ENCODE measurements at regions not wholly inside any gene's neighbourhood (a gene's known extent, or its start where the extent isn't known, plus 50 kb on each side); places are given as distances from the start of the nearest gene placed in this dataset.
A peak's percentile ranks its signal among the peaks of the same experiment; 100 is the strongest.

DNA sequence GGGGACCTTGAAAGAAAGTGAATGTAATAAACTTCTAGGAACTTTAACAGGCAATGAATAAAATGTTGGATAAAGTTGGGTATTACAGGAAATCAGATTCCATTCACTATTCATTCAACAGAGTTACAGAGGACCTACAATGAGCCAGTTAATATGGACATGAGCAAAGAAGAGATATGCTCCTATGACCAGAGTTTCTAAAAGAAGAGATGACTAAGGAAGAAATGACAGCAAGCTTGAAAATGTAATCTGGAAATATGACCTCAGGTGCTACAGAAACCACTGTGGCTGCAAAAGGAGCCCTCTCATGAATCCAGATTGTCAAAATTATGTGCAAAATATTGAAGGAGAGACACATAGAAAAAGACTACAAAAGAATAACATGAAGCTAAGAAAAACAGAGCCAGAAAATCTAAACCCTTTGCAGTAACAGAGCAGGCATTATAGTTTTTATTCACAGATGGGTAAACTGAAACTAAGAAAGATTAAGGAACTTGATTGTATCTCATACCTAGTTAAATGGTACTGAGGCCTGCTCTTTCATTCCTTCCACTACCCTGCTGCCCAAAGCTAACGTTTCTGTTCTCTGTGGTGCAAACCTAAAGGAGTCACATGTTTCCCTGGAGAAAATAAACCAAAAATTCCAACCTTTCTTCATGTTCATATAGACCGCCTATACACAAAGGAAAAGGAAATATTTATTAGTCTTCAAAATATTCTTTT, 378.3 kb downstream of the GBA3 start:
- ChIA-PET CTCF (no interaction called here), POLR2A (ENCODE audit: low non-redundant PET) (no interaction called here)
- DNase-seq (ENCODE audit: low spot score) = no peak
- TF ChIP-seq, protein P1, sequence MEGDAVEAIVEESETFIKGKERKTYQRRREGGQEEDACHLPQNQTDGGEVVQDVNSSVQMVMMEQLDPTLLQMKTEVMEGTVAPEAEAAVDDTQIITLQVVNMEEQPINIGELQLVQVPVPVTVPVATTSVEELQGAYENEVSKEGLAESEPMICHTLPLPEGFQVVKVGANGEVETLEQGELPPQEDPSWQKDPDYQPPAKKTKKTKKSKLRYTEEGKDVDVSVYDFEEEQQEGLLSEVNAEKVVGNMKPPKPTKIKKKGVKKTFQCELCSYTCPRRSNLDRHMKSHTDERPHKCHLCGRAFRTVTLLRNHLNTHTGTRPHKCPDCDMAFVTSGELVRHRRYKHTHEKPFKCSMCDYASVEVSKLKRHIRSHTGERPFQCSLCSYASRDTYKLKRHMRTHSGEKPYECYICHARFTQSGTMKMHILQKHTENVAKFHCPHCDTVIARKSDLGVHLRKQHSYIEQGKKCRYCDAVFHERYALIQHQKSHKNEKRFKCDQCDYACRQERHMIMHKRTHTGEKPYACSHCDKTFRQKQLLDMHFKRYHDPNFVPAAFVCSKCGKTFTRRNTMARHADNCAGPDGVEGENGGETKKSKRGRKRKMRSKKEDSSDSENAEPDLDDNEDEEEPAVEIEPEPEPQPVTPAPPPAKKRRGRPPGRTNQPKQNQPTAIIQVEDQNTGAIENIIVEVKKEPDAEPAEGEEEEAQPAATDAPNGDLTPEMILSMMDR (conservative IDR thresholded peaks at IDR 0.05; ENCODE audit: low read depth) = no peak
- no peak overlapping the region for H3K27ac ChIP-seq

DNA sequence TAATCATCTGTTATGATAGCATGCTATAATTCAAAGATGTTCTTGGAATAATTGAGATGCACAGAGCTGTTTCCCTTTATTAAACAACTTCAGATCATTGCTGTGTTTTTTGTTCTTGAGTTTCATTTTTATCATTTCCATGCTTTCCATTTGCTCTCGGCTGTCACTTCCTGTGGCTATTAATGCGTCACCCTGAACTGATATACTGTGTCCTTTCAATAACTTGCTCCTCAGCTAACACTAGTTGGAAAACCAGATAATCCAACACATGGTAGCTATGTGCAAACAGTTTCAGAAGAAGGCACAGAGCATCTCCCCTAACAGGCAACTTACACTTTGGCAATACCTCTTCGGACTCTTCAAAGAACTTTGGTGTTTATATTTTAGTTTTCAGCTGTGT, 376.0 kb downstream of the GBA3 start:
- ChIA-PET POLR2A (ENCODE audit: low non-redundant PET) (no interaction called here), CTCF (interaction anchor here (0.5 kb wide), 1 partner anchor 66 kb away, joined by 3 read pairs; no protein-coding TSS in a partner anchor)
- DNase-seq (ENCODE audit: low spot score) = no peak
- TF ChIP-seq, protein P1 (conservative IDR thresholded peaks at IDR 0.05; ENCODE audit: low read depth) = no peak
- no peak overlapping the region for H3K27ac ChIP-seq

DNA sequence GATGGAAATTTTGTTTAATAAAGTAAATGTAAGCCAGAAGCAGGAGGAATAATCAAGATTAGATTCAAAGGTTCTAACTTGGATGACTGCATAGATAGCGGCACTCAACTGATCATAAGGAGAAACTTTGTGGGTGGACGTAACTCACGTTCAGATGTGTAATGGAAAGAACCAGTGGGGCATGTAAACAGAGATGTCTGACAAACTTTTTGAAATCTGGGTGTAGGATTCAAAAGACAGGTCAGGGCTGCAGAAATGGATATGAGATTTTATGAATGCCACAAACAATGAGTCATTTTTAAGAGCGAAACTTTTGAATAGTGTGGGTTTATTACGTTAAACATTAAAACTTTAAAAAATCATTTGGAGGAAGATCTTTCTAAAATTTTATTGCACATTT, 375.6 kb downstream of the GBA3 start:
- ChIA-PET CTCF (no interaction called here), POLR2A (ENCODE audit: low non-redundant PET) (no interaction called here)
- no peak overlapping the region for H3K27ac ChIP-seq
- DNase-seq (ENCODE audit: low spot score) = no peak
- TF ChIP-seq, protein P1 (conservative IDR thresholded peaks at IDR 0.05; ENCODE audit: low read depth) = no peak

DNA sequence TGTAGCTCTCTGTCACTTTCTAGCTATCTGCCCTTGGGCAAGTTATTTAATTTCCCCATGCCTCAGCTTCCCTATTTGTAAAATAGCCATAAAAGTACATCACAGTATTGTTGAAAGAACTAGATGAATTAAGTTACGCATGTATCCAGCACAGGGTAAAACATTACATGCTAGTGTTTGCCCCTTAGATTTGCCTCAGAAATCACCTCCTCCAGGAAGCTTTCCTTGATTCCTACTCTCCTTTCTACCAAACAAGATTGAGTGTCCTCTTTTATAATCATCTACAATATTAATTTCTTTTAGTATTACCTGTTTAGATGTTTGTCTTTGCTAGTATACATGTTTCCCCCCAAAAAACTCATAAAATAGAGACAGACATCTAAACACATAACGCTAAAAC, 369.5 kb downstream of the GBA3 start:
- no peak overlapping the region for H3K27ac ChIP-seq
- TF ChIP-seq, protein P1 (conservative IDR thresholded peaks at IDR 0.05; ENCODE audit: low read depth) = no peak
- POLR2A ChIA-PET (ENCODE audit: low non-redundant PET) = no interaction called here
- CTCF ChIA-PET = no interaction called here
- DNase-seq (ENCODE audit: low spot score) = no peak

DNA sequence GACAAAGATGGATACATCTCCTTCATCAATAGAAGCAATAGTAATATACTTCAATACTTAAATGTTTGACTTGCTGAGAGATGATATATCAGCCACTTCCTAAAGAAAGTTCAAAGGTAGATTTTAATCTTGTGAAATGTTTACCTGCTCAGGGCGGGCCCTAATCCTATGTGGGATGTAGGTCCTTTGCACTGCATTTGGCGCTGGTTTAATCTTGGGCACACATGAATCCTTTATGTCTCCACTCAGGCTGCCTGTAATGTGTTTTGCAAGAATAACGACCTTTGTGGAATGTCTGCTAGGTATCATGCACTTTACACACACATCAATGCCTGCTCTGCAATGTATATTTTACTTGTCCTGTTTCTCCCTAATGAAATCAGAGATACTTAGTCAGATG, 368.7 kb downstream of the GBA3 start:
- POLR2A ChIA-PET (ENCODE audit: low non-redundant PET) = no interaction called here
- DNase-seq (ENCODE audit: low spot score) = no peak
- CTCF ChIA-PET = no interaction called here
- TF ChIP-seq, protein P1 (conservative IDR thresholded peaks at IDR 0.05; ENCODE audit: low read depth) = no peak
- no peak overlapping the region for H3K27ac ChIP-seq

DNA sequence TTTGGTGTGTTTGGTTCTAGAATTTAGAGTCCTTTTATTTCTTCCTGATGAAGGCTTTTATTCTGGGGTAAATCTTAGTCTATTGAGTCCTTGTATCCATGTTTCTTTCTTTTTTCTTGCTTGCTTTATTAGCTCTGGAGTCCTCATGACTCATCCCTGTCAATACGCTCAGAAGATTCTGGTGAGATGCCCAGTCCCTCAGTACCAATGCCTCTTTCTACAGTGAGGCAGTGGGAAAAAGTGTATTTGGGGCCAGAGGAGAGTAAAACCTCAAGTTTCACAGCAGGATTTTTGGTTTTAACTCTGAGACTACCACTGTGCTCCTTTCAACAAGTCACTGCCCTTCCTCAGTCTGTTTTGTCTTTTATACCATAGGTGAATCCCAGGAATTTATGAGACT, 368.0 kb downstream of the GBA3 start:
- ChIA-PET POLR2A (ENCODE audit: low non-redundant PET) (no interaction called here), CTCF (no interaction called here)
- no peak overlapping the region for H3K27ac ChIP-seq
- TF ChIP-seq, protein P1 (conservative IDR thresholded peaks at IDR 0.05; ENCODE audit: low read depth) = no peak
- peak; percentile 1 for DNase-seq (ENCODE audit: low spot score)

All from RWPE1 (cell line).